ENCODE measurements at regions not wholly inside any gene's neighbourhood (a gene's known extent, or its start where the extent isn't known, plus 50 kb on each side); places are given as distances from the start of the nearest gene placed in this dataset.
"Not testable (repeated sequence)": the region's sequence is repeated elsewhere in the genome, so short reads cannot be mapped to it uniquely, and the experiment has no call there.

DNA sequence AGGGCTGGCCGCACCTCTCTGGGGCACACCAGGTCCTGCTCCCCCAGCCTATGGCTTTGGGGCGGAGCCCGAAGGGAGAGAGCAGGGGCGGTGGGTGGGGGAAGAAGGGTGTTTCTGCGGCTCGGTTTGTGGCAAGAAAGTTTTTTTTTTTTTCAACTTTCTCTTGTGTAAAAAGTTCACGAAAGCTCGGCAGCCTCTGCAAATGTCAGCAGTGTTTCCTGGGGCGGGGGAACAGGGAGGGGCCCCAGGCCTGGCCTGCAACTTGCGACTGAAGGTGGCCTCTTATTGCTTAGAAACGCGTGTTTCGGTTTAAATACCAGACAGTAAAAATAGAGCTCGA is 137.4 kb upstream of the PTPN20 start:
- H4K20me1 ChIP-seq; H3K9ac ChIP-seq; H3K27ac ChIP-seq; H3K9me3 ChIP-seq (replicated peaks in 1 of 11); H3K4me1 ChIP-seq; H3K36me3 ChIP-seq; H3K4me3 ChIP-seq; H3K27me3 ChIP-seq; H3K4me2 ChIP-seq: not testable (repeated sequence)

- H3K9ac ChIP-seq; H3K27ac ChIP-seq; H3K4me1 ChIP-seq; H4K20me1 ChIP-seq; H3K36me3 ChIP-seq; H3K4me2 ChIP-seq; H3K4me3 ChIP-seq; H3K9me3 ChIP-seq (replicated peaks in 1 of 11); H3K27me3 ChIP-seq: not testable (repeated sequence)
These were observed 136.9 kb upstream of the PTPN20 start for GRCh38 chr10:46774366-46774765.

DNA sequence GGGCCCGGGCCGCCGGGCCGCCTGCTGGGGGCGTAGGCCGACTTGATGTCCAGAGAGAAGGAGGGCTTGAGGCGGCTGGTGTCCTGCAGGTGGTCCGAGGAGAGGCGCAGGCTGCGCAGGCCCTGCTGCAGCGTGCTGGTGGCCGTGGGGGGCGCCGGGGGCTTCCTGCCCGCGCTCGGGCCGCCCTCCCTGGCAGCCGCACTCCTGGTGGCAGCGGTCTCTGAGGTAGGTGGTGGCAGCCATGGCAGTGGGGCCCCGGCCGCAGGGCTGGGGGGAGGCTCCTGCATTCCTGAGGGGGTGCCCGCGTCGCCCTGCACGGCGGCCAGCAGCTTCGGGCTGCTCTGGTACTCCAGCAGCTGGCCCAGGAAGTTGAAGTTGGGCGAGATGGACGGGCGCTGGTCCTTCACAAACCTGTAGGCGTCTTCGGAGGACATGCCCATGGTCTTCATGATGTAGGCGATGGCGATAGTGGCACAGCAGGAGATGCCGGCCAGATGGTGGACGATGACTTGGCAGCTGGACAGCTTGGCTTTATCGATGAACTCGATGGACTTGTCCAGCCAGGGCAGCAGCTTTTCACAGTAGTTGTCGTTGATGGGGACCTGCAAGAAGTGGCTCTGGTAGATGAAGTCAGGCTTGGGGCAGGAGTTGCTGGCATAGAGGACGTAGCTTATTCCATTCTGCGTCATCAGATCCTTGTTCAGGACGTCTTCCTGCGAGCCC is 136.1 kb upstream of the PTPN20 start:
- not testable (repeated sequence) for H3K4me3 ChIP-seq; H4K20me1 ChIP-seq; H3K9me3 ChIP-seq (replicated peaks in 1 of 11); H3K27me3 ChIP-seq; H3K36me3 ChIP-seq; H3K4me2 ChIP-seq; H3K27ac ChIP-seq; H3K4me1 ChIP-seq; H3K9ac ChIP-seq

DNA sequence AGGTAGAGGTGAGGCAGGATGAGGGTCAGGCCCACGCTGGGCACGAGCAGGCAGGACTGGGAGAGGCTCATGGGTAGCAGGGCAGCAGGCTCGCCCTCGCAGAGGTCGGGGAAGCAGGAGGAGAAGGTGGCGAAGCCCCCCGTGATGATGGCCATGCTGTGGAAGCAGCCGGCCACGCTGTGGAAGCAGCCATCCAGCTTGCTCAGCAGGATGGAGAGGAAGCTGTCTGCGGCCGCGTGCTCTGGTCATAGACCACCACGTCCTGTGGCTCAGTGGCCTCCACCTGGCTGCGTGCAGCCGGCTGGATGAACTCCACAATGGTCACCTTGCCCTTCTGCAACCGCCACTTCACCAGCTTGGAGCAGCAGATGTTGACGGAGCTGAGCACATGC is 135.6 kb upstream of the PTPN20 start:
- not testable (repeated sequence) for H3K9me3 ChIP-seq (replicated peaks in 1 of 11); H3K4me1 ChIP-seq; H3K4me3 ChIP-seq; H3K9ac ChIP-seq; H4K20me1 ChIP-seq; H3K36me3 ChIP-seq; H3K4me2 ChIP-seq; H3K27me3 ChIP-seq; H3K27ac ChIP-seq

GRCh38 chr10:46779571-46779970 is 131.7 kb upstream of the PTPN20 start:
- H3K27ac ChIP-seq; H3K4me2 ChIP-seq; H3K27me3 ChIP-seq; H3K9me3 ChIP-seq (replicated peaks in 1 of 11); H3K4me1 ChIP-seq; H3K4me3 ChIP-seq; H3K9ac ChIP-seq; H3K36me3 ChIP-seq; H4K20me1 ChIP-seq: not testable (repeated sequence)

GRCh38 chr10:46780164-46780563 is 131.1 kb upstream of the PTPN20 start:
- not testable (repeated sequence) for H3K4me1 ChIP-seq; H3K4me2 ChIP-seq; H3K9ac ChIP-seq; H3K36me3 ChIP-seq; H4K20me1 ChIP-seq; H3K27me3 ChIP-seq; H3K27ac ChIP-seq; H3K4me3 ChIP-seq; H3K9me3 ChIP-seq (replicated peaks in 1 of 11)

GRCh38 chr10:46781001-46781400 is 130.2 kb upstream of the PTPN20 start:
- not testable (repeated sequence) for H3K9ac ChIP-seq; H3K4me2 ChIP-seq; H3K9me3 ChIP-seq (replicated peaks in 1 of 11); H3K4me3 ChIP-seq; H3K36me3 ChIP-seq; H4K20me1 ChIP-seq; H3K27me3 ChIP-seq; H3K27ac ChIP-seq; H3K4me1 ChIP-seq

DNA sequence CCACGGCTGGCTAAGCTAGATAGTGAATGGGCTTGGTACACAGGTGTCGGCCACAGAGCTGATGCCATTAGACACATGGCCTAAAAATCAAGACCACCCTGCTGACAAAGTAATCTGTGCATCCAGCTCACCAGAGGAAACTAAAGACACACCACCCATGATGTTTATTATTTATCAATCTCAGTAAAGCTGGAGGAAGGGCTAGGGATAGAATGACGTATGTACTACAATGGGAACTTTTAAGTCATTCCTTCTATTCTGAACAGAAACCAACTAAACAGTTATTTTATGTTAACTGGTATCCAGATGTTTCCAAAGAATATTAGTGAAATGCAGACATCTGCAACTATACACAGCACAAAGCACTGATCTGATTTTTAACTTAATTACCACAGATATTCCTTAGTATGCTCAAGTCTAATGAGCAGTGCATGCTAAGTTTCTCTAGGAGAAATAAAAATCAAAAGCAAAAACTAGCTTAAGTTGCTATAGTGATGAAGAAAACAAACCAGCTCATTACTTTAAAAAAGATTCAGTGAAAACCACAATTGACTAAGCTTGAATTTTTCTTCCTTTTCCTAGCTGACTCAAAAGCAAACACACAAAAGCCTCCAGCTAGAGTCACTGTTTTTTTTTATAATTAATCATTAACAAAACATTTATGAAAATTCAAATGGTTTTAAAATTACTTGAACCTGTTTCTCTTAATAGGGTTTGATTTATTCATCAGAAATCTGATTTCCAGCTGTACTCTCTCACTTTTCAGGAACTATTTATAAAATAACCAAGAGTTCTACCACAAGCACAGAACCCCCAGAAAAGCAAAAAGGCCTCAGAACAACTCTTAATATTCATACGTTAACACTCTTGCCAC is 129.0 kb upstream of the PTPN20 start:
- H3K4me3 ChIP-seq; H3K36me3 ChIP-seq; H3K4me2 ChIP-seq; H3K9ac ChIP-seq; H3K4me1 ChIP-seq; H3K9me3 ChIP-seq (replicated peaks in 1 of 11); H4K20me1 ChIP-seq: not testable (repeated sequence)
- Histone ChIP-seq H3K27me3 (peaks cover 0 to 14% (median 12%) of the 10 kb centered on the region in 11 experiments; a peak in 14 of 22 replicates), H3K27ac (peak overlapping the region in 1 of 11 experiments; percentile 30; a peak in 1 of 22 replicates)

DNA sequence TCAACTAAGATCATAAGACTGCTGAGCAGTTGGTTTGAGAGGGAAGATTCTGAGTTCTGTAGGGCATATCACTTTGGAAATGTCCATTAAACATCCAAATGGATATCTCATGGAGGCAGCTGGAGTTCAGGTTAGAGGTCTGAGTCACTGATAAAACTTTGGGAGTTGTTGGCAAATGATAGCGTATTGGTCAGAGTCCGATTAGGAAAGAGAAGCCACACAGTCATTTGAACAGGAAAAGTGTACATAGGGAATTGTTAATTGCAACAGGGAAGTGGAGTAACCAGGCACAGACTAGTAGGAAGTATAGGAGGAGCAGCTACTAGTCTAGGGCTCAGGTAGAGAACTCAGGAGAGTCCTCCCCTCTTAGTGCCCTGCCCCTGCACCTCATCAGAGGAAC is 126.6 kb upstream of the PTPN20 start:
- H4K20me1 ChIP-seq; H3K4me1 ChIP-seq; H3K9ac ChIP-seq; H3K4me3 ChIP-seq; H3K36me3 ChIP-seq; H3K9me3 ChIP-seq (replicated peaks in 1 of 11); H3K4me2 ChIP-seq; H3K27ac ChIP-seq: not testable (repeated sequence)
- peaks cover 0 to 17% (median 15%) of the 10 kb centered on the region in 11 experiments; a peak in 14 of 22 replicates for H3K27me3 ChIP-seq

DNA sequence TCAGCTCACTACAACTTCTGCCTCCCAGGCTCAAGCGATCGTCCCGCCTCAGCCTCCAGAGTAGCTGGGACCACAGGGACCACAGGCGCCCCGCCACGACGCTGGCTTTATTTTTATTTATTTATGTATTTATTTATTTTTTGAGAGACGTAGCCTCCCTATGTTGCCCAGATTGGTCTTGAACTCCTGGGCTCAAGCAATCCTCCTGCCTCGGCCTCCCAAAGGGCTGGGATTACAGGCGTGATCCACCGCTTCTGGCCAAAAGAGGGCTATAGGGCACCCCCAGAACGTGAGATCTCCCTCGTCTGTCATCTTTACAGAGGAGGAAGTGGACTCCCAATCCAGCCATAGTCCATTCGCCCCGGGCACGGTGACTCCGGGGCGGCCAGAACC is 125.1 kb upstream of the PTPN20 start:
- H4K20me1 ChIP-seq; H3K9me3 ChIP-seq (replicated peaks in 1 of 11); H3K27ac ChIP-seq; H3K36me3 ChIP-seq; H3K4me1 ChIP-seq: not testable (repeated sequence)
- H3K9ac ChIP-seq, result 0 out of 22 replicates have a peak overlapping the region, but pooled peaks of 1 of the 11 experiments have one; percentile 72
- H3K4me3 ChIP-seq, result peak overlapping the region in 9 of 10 experiments; percentile 60 to 78 (median 67); a peak in 16 of 20 replicates
- H3K4me2 ChIP-seq, result peak overlapping the region in 10 of 11 experiments; percentile 33 to 84 (median 71); a peak in 15 of 22 replicates
- H3K27me3 ChIP-seq, result peaks cover 0 to 17% (median 15%) of the 10 kb centered on the region in 11 experiments; a peak in 14 of 22 replicates

DNA sequence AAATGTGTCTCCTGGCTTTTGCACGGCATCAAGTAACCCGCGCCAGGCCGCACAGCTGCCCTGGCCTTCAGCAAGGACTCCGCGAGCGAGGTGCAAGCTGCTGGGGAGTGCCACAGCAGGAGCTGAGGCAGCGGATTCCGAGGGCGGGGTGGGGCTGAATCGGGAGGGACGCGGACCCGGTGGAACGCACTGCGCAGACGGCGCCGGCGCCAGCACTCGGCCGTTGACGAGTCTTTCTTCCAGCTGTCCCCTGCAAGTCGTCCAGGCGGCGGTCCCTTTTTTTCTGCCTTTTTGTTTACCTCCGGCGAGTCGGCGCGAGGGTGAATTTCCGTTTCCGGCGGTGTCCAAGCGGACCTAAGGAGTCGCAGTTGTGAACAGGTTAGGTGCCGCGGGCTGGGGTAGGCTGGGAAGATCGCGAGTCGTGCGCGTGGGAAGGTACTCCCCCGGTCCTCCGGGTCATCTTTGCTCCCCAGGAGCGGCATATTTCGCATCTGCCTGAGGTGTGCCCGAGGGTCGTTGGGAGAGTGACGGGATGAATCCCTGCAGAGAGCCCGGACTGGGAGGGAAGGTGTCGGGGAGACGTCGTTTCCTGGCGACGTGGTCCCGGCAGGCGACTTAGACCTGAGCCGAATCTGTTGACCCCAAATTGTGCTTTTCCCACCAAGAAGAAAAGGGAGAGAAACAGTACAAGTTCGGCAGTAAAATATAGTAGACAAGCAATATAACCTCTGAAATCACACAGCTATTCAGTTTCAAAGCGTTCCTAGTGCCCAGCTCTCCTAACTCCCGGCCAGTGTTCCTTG is 124.5 kb upstream of the PTPN20 start:
- H3K27ac ChIP-seq, result peak overlapping the region in 8 of 11 experiments; percentile 19 to 58 (median 34); a peak in 12 of 22 replicates
- H3K9me3 ChIP-seq (replicated peaks in 1 of 11); H3K4me1 ChIP-seq; H4K20me1 ChIP-seq; H3K36me3 ChIP-seq: not testable (repeated sequence)
- H3K27me3 ChIP-seq, result peaks cover 0 to 17% (median 15%) of the 10 kb centered on the region in 11 experiments; a peak in 14 of 22 replicates
- peak overlapping the region; percentile 66 to 84 (median 74) for H3K4me2 ChIP-seq
- peak overlapping the region; percentile 60 to 78 (median 67) for H3K4me3 ChIP-seq
- H3K9ac ChIP-seq, result peak overlapping the region; percentile 55 to 76 (median 72); a peak in 21 of 22 replicates

Measured in BLaER1 treated with 17β-estradiol and CSF1 and Interleukin-3, amounts not matched to agents 10 nM and 100 nM (cell line).